CD4-positive, alpha-beta T cell treated with Interleukin-17A for 1 hour (primary cell): ENCODE measurements at regions not wholly inside any gene's neighbourhood (a gene's known extent, or its start where the extent isn't known, plus 50 kb on each side); places are given as distances from the start of the nearest gene placed in this dataset.
"Not testable (repeated sequence)": the region's sequence is repeated elsewhere in the genome, so short reads cannot be mapped to it uniquely, and the experiment has no call there.

Source experiments
- DNase-seq: peaks from one replicate; pipeline ENCODE4 v3.0.0-alpha.2; 2020

GRCh38 chr9:135173066-135173465, 85.6 kb downstream of the OLFM1 start:
- DNase-seq, result no peak

- DNase-seq, result no peak
Measured at GRCh38 chr9:135174248-135174647, 86.8 kb downstream of the OLFM1 start.

GRCh38 chr9:135174981-135175380, 87.5 kb downstream of the OLFM1 start:
- DNase-seq, result no peak

GRCh38 chr9:135176284-135176683, 88.8 kb downstream of the OLFM1 start:
- DNase-seq, result no peak

- not testable (repeated sequence) for DNase-seq
Measured at GRCh38 chr9:135177562-135177961, 90.1 kb downstream of the OLFM1 start.

GRCh38 chr9:135178498-135178897, 91.0 kb downstream of the OLFM1 start:
- DNase-seq, result no peak

- DNase-seq, result no peak
Measured at GRCh38 chr9:135179041-135179440, 91.6 kb downstream of the OLFM1 start.

- no peak for DNase-seq
Measured at GRCh38 chr9:135179976-135180375, 92.5 kb downstream of the OLFM1 start.

GRCh38 chr9:135180586-135180985, 93.1 kb downstream of the OLFM1 start:
- DNase-seq, result no peak

GRCh38 chr9:135181336-135181735, 93.9 kb downstream of the OLFM1 start:
- DNase-seq, result no peak

GRCh38 chr9:135181841-135182240, 94.4 kb downstream of the OLFM1 start:
- not testable (repeated sequence) for DNase-seq

- no peak for DNase-seq
Measured at GRCh38 chr9:135183069-135183468, 95.6 kb downstream of the OLFM1 start.

GRCh38 chr9:135183528-135184180, 96.2 kb downstream of the OLFM1 start:
- no peak for DNase-seq

GRCh38 chr9:135184181-135185053, 96.9 kb downstream of the OLFM1 start:
- no peak for DNase-seq

- DNase-seq, result no peak
Measured at GRCh38 chr9:135185060-135185459, 97.6 kb downstream of the OLFM1 start.

GRCh38 chr9:135186248-135187164, 99.0 kb downstream of the OLFM1 start:
- no peak for DNase-seq

GRCh38 chr9:135187365-135187764, 99.9 kb downstream of the OLFM1 start:
- no peak for DNase-seq

GRCh38 chr9:135188681-135189151, 101.2 kb downstream of the OLFM1 start:
- DNase-seq, result no peak

- DNase-seq, result no peak
Measured at GRCh38 chr9:135189497-135189896, 102.0 kb downstream of the OLFM1 start.

GRCh38 chr9:135190789-135191577, 103.5 kb downstream of the OLFM1 start:
- no peak for DNase-seq

- DNase-seq, result no peak
Measured at GRCh38 chr9:135192686-135193085, 105.2 kb downstream of the OLFM1 start.

GRCh38 chr9:135195975-135196374, 108.5 kb downstream of the OLFM1 start:
- DNase-seq, result not testable (repeated sequence)
